A549 (cell line): ENCODE measurements at regions not wholly inside any gene's neighbourhood (a gene's known extent, or its start where the extent isn't known, plus 50 kb on each side); places are given as distances from the start of the nearest gene placed in this dataset.

Experiments used
- ATAC-seq, 2 experiments: fragments of 200-7000 bp in 1 of 2; fragments of >200 bp in 1 of 2; cut with Nextera tagmentation in 1 of 2; cut with Tn5 transposase in 1 of 2; 3 replicates each; pipeline versions ENCODE4 v1.8.0 to v1.9.1; 2018 to 2020; ENCODE audit warnings: mild to moderate bottlenecking in 1 of 2, moderate library complexity in 1 of 2
- CTCF ChIA-PET: fragments of 300-600 bp; sonication (Branson Sonifier 250); formaldehyde crosslinking; extraction: SDS; loops from one replicate; lab custom pipeline; 2021; ENCODE audit warnings: antibody characterized with exemption, inconsistent platforms; lab: Yijun Ruan, JAX
- POLR2A ChIA-PET: fragments of 350-600 bp; formaldehyde crosslinking; extraction: SDS; loops from one replicate; lab custom pipeline; 2021; ENCODE audit warnings: antibody characterized with exemption, inconsistent platforms; lab: Yijun Ruan, JAX
- DNase-seq, 2 experiments: peaks; one replicate each; pipeline versions ENCODE4 v3.0.0 to v3.0.0-alpha.2; 2011 to 2016; ENCODE audit warnings: low read depth in 1 of 2, low spot score in 1 of 2
- FAIRE-seq: peaks from 2 replicates; lab custom pipeline; 2011; peaks lifted over from hg19 to GRCh38; lab: Jason Lieb, UNC
- H3K27ac ChIP-seq, 2 experiments: fragments of >200 bp; sonication (Bioruptor Twin); formaldehyde crosslinking; 3 replicates each; pipeline ENCODE4 v1.5.1; 2016 to 2017
- H3K4me1 ChIP-seq: fragments of >200 bp; sonication (Bioruptor Twin); formaldehyde crosslinking; 3 replicates; pipeline ENCODE4 v1.6.1; 2016
- H3K4me2 ChIP-seq: fragments of >200 bp; sonication (Bioruptor Twin); formaldehyde crosslinking; 3 replicates; pipeline ENCODE4 v1.6.1; 2016
- H3K4me3 ChIP-seq: fragments of >200 bp; sonication (Bioruptor Twin); formaldehyde crosslinking; 3 replicates; pipeline ENCODE4 v1.5.1; 2016
- H3K9me3 ChIP-seq: fragments of >200 bp; sonication (Bioruptor Twin); formaldehyde crosslinking; 3 replicates; pipeline ENCODE4 v1.6.1; 2016
- BHLHE40 ChIP-seq: IDR thresholded peaks from 2 replicates; pipeline ENCODE4 v1.6.1; 2012; ENCODE audit warnings: low read depth, low read length, inconsistent platforms
- CBX2 ChIP-seq: fragments of 200-600 bp; sonication (generic); IDR thresholded peaks from 2 replicates; pipeline ENCODE4 v1.6.1; 2016; ENCODE audit warnings: low read depth, mild to moderate bottlenecking, borderline replicate concordance
- CBX8 ChIP-seq: fragments of 200-600 bp; sonication (generic); IDR thresholded peaks from 2 replicates; pipeline ENCODE4 v1.6.1; 2016
- CEBPB ChIP-seq, 2 experiments: fragments of >200 bp in 1 of 2; sonication (Bioruptor Twin) in 1 of 2; formaldehyde crosslinking in 1 of 2; IDR thresholded peaks; 2 replicates each; pipeline ENCODE4 v1.6.1; 2012 to 2016
- CHD4 ChIP-seq: fragments of 200-600 bp; sonication (generic); IDR thresholded peaks from 2 replicates; pipeline ENCODE4 v1.6.1; 2016; ENCODE audit warnings: antibody characterized with exemption, mild to moderate bottlenecking, borderline replicate concordance
- EHF ChIP-seq: fragments of 250-450 bp; sonication (Bioruptor Pico); IDR thresholded peaks from 2 replicates; pipeline ENCODE4 v1.5.0; 2020; ENCODE audit warnings: mild to moderate bottlenecking
- FOSB ChIP-seq: fragments of 250-450 bp; sonication (Bioruptor Pico); IDR thresholded peaks from 2 replicates; pipeline ENCODE4 v1.5.0; 2020; ENCODE audit warnings: mild to moderate bottlenecking, moderate library complexity
- FOXS1 ChIP-seq: fragments of 250-450 bp; sonication (Bioruptor Pico); IDR thresholded peaks from 2 replicates; pipeline ENCODE4 v1.5.0; 2020; ENCODE audit warnings: mild to moderate bottlenecking, moderate library complexity
- HDAC2 ChIP-seq: fragments of 200-600 bp; sonication (generic); IDR thresholded peaks from 2 replicates; pipeline ENCODE4 v1.6.1; 2016
- HEYL ChIP-seq: fragments of 250-450 bp; sonication (Bioruptor Pico); IDR thresholded peaks from 2 replicates; pipeline ENCODE4 v1.8.0; 2021; ENCODE audit warnings: mild to moderate bottlenecking, moderate library complexity
- HOXB13 ChIP-seq: fragments of 250-450 bp; sonication (Bioruptor Pico); IDR thresholded peaks from 2 replicates; pipeline ENCODE4 v1.5.0; 2020; ENCODE audit warnings: low read depth, mild to moderate bottlenecking, moderate library complexity
- JUN ChIP-seq, 2 experiments: fragments of >200 bp; sonication (Bioruptor Twin); formaldehyde crosslinking; IDR thresholded peaks; 2 replicates in 1 of 2; 3 replicates in 1 of 2; pipeline ENCODE4 v1.6.1; 2016 to 2017
- MAFK ChIP-seq: fragments of 450-650 bp; IDR thresholded peaks from 2 replicates; pipeline ENCODE4 v1.6.1; 2014; ENCODE audit not compliant: partially characterized antibody
- MAZ ChIP-seq: fragments of 150-350 bp; IDR thresholded peaks from 2 replicates; pipeline ENCODE4 v1.6.1; 2014; ENCODE audit warnings: antibody characterized with exemption, low read depth, low read length, borderline replicate concordance
- MYC ChIP-seq: IDR thresholded peaks from 2 replicates; pipeline ENCODE4 v1.6.1; 2012; ENCODE audit warnings: mild to moderate bottlenecking, inconsistent platforms, low read length, improper control_type of control experiment, borderline replicate concordance
- PHF8 ChIP-seq: fragments of 200-600 bp; sonication (generic); IDR thresholded peaks from 2 replicates; pipeline ENCODE4 v1.6.1; 2016; ENCODE audit warnings: low read depth, mild to moderate bottlenecking, antibody characterized with exemption, moderate library complexity, borderline replicate concordance
- RAD21 ChIP-seq, 2 experiments: fragments of >200 bp in 1 of 2; sonication (Bioruptor Twin) in 1 of 2; formaldehyde crosslinking in 1 of 2; IDR thresholded peaks in 1 of 2; conservative IDR thresholded peaks in 1 of 2; 2 replicates in 1 of 2; 3 replicates in 1 of 2; pipeline ENCODE4 v1.6.1; 2012 to 2018; ENCODE audit warnings: inconsistent platforms in 1 of 2
- RARB ChIP-seq: fragments of 250-450 bp; sonication (Bioruptor Pico); IDR thresholded peaks from 2 replicates; pipeline ENCODE4 v1.8.0; 2021; ENCODE audit warnings: mild to moderate bottlenecking, moderate library complexity
- RCOR1 ChIP-seq: fragments of 150-350 bp; IDR thresholded peaks from 2 replicates; pipeline ENCODE4 v1.6.1; 2014; ENCODE audit warnings: antibody characterized with exemption, low read length, low read depth
- SREBF2 ChIP-seq: fragments of 450-650 bp; IDR thresholded peaks from 2 replicates; pipeline ENCODE4 v1.6.1; 2014; ENCODE audit warnings: mild to moderate bottlenecking, moderate library complexity
- ZC3H11A ChIP-seq: fragments of 450-650 bp; IDR thresholded peaks from 2 replicates; pipeline ENCODE4 v1.6.1; 2014; ENCODE audit warnings: antibody characterized with exemption, mild to moderate bottlenecking
- WGBS: methylation state at CpG from one replicate; pipeline ENCODE4 v1.1.6; 2017; ENCODE audit errors: missing lambda C conversion rate; 5-methylcytosine and 5-hydroxymethylcytosine counted together
- TF ChIP-seq, protein P1 (sequence below): IDR thresholded peaks from 2 replicates; pipeline ENCODE4 v1.6.1; 2012; ENCODE audit warnings: low read depth, borderline replicate concordance
- TF ChIP-seq, protein P2 (sequence below): fragments of 250-450 bp; sonication (Bioruptor Pico); IDR thresholded peaks from 2 replicates; pipeline ENCODE4 v1.5.0; 2020; ENCODE audit warnings: low read depth, mild to moderate bottlenecking, moderate library complexity
- TF ChIP-seq, protein P3 (sequence below): fragments of >200 bp; sonication (Bioruptor Twin); formaldehyde crosslinking; IDR thresholded peaks from 3 replicates; pipeline ENCODE4 v1.5.1; 2016
- TF ChIP-seq, protein P4 (sequence below): fragments of 150-350 bp; IDR thresholded peaks from 2 replicates; pipeline ENCODE4 v1.6.1; 2014; ENCODE audit warnings: low read depth, mild to moderate bottlenecking, low read length
- TF ChIP-seq, protein P5 (sequence below): fragments of >200 bp; sonication (Bioruptor Twin); formaldehyde crosslinking; IDR thresholded peaks from 2 replicates; pipeline ENCODE4 v1.6.1; 2016
- TF ChIP-seq, protein P6 (sequence below): fragments of >200 bp; sonication (Bioruptor Twin); formaldehyde crosslinking; IDR thresholded peaks from 3 replicates; pipeline ENCODE4 v1.6.1; 2016

DNA sequence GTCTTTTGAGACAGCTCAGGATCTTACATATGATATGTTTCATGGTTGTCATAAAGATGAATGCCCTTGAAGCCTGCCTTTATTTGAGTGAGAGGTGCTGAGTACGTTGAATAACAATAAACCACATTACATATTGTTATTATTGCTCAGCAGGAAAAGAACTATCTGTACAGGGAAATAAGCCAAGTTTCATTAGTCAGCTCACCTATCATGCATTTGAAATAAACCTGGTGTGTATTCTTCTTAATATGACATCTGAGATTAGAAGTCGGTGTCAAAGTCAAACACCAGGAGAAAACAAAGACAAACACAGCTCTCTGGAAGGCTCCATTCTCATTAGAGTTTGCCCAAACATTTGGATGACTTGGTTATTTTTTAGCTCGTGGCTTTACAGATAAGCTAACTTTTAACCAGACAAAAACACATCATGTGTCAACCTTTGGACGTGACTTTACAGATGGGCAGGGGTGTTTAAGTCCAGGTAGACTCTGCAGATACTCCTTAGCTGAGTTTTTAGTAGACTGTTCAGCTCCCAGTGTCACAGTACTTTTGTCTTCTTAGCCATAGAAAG is 71.2 kb upstream of the AOAH start (continued):
- no peak for TF ChIP-seq HEYL (CRISPR knock-in tag)
- no peak for TF ChIP-seq RCOR1

DNA sequence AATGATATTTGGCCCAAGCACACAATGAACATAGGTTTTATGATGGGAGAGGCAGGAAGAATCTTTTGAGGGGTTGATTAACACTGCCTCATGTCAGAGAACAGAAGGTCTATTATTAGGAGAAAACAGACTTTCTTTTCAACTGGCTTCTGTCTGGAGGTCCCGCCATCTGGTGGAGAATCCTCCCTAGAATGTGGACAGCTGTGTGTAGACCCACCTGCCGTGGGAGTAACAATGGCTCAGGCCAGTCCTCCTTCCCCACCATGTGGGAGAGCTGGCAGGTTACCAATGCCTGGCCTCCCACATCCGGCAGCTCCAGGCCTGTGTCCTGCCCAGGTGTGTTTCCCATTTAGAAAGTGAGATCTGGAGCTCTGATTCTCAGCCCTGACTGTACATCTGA is 70.4 kb upstream of the AOAH start:
- 54% methylated on average over 3 of the region's 3 CpGs for WGBS
- TF ChIP-seq, protein P1, sequence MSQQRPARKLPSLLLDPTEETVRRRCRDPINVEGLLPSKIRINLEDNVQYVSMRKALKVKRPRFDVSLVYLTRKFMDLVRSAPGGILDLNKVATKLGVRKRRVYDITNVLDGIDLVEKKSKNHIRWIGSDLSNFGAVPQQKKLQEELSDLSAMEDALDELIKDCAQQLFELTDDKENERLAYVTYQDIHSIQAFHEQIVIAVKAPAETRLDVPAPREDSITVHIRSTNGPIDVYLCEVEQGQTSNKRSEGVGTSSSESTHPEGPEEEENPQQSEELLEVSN: no peak
- TF ChIP-seq MAZ (no peak), MAFK (no peak), CEBPB (IDR thresholded peaks at IDR 0.05) (no peak), FOSB (CRISPR knock-in tag) (no peak), MYC (no peak), RARB (CRISPR knock-in tag) (no peak), CBX2 (no peak), ZC3H11A (no peak), SREBF2 (no peak), HDAC2 (no peak), RAD21 (conservative IDR thresholded peaks at IDR 0.05 in 1 of 2, IDR thresholded peaks at IDR 0.05 in 1 of 2) (no peak), EHF (CRISPR knock-in tag) (no peak), CHD4 (no peak)
- TF ChIP-seq, protein P2, sequence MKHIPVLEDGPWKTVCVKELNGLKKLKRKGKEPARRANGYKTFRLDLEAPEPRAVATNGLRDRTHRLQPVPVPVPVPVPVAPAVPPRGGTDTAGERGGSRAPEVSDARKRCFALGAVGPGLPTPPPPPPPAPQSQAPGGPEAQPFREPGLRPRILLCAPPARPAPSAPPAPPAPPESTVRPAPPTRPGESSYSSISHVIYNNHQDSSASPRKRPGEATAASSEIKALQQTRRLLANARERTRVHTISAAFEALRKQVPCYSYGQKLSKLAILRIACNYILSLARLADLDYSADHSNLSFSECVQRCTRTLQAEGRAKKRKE (CRISPR knock-in tag): no peak
- TF ChIP-seq, protein P3, sequence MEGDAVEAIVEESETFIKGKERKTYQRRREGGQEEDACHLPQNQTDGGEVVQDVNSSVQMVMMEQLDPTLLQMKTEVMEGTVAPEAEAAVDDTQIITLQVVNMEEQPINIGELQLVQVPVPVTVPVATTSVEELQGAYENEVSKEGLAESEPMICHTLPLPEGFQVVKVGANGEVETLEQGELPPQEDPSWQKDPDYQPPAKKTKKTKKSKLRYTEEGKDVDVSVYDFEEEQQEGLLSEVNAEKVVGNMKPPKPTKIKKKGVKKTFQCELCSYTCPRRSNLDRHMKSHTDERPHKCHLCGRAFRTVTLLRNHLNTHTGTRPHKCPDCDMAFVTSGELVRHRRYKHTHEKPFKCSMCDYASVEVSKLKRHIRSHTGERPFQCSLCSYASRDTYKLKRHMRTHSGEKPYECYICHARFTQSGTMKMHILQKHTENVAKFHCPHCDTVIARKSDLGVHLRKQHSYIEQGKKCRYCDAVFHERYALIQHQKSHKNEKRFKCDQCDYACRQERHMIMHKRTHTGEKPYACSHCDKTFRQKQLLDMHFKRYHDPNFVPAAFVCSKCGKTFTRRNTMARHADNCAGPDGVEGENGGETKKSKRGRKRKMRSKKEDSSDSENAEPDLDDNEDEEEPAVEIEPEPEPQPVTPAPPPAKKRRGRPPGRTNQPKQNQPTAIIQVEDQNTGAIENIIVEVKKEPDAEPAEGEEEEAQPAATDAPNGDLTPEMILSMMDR: no peak
- TF ChIP-seq, protein P4, sequence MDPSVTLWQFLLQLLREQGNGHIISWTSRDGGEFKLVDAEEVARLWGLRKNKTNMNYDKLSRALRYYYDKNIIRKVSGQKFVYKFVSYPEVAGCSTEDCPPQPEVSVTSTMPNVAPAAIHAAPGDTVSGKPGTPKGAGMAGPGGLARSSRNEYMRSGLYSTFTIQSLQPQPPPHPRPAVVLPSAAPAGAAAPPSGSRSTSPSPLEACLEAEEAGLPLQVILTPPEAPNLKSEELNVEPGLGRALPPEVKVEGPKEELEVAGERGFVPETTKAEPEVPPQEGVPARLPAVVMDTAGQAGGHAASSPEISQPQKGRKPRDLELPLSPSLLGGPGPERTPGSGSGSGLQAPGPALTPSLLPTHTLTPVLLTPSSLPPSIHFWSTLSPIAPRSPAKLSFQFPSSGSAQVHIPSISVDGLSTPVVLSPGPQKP: no peak
- TF ChIP-seq, protein P5, sequence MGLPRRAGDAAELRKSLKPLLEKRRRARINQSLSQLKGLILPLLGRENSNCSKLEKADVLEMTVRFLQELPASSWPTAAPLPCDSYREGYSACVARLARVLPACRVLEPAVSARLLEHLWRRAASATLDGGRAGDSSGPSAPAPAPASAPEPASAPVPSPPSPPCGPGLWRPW: no peak
- TF ChIP-seq, all 56 proteins: peak for 0
- no peak overlapping the region for H3K4me2 ChIP-seq
- ChIA-PET POLR2A (no interaction called here), CTCF (no interaction called here)
- FAIRE-seq (no peak), ATAC-seq (no peak), DNase-seq (no peak)
- H3K27ac ChIP-seq: no peak overlapping the region
- no peaks in the 10 kb centered on the region for H3K4me1 ChIP-seq
- no peaks in the 10 kb centered on the region for H3K9me3 ChIP-seq
- H3K4me3 ChIP-seq: no peak overlapping the region

DNA sequence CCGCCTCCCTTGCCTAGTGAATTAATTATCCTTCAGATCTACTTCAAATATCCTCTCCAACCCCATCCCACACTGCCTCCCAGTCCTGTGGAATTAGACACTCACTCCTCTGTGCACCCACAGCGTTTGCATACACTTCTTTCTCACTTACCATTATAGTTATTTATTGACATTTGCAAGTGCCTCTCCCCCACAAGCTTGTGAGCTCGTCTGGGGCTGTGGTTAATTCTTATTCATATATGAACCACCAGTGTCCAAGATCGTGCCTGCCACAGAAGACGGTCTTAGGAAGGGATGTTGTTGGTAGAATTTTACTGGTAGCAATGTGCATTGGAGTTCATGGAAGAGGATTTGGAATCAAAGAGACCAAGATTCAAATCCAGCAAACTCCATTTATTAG is 68.1 kb upstream of the AOAH start:
- no peaks in the 10 kb centered on the region for H3K9me3 ChIP-seq
- TF ChIP-seq HOXB13 (CRISPR knock-in tag) (no peak), CEBPB (IDR thresholded peaks at IDR 0.05) (no peak), PHF8 (no peak), CBX8 (no peak), BHLHE40 (no peak), FOXS1 (no peak), JUN (IDR thresholded peaks at IDR 0.05) (no peak)
- TF ChIP-seq, protein P6, sequence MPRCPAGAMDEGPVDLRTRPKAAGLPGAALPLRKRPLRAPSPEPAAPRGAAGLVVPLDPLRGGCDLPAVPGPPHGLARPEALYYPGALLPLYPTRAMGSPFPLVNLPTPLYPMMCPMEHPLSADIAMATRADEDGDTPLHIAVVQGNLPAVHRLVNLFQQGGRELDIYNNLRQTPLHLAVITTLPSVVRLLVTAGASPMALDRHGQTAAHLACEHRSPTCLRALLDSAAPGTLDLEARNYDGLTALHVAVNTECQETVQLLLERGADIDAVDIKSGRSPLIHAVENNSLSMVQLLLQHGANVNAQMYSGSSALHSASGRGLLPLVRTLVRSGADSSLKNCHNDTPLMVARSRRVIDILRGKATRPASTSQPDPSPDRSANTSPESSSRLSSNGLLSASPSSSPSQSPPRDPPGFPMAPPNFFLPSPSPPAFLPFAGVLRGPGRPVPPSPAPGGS: no peak
- FAIRE-seq (no peak), DNase-seq (no peak), ATAC-seq (no peak)
- H3K4me2 ChIP-seq: no peak overlapping the region
- 34% methylated on average over 5 of the region's 5 CpGs for WGBS
- POLR2A ChIA-PET: no interaction called here
- H3K4me3 ChIP-seq: no peak overlapping the region
- H3K27ac ChIP-seq: no peak overlapping the region
- CTCF ChIA-PET: no interaction called here
- H3K4me1 ChIP-seq: no peaks in the 10 kb centered on the region
